ENCODE measurements at regions not wholly inside any gene's neighbourhood (a gene's known extent, or its start where the extent isn't known, plus 50 kb on each side); places are given as distances from the start of the nearest gene placed in this dataset.
A peak's percentile ranks its signal among the peaks of the same experiment; 100 is the strongest.
"Not testable (repeated sequence)": the region's sequence is repeated elsewhere in the genome, so short reads cannot be mapped to it uniquely, and the experiment has no call there.

DNA sequence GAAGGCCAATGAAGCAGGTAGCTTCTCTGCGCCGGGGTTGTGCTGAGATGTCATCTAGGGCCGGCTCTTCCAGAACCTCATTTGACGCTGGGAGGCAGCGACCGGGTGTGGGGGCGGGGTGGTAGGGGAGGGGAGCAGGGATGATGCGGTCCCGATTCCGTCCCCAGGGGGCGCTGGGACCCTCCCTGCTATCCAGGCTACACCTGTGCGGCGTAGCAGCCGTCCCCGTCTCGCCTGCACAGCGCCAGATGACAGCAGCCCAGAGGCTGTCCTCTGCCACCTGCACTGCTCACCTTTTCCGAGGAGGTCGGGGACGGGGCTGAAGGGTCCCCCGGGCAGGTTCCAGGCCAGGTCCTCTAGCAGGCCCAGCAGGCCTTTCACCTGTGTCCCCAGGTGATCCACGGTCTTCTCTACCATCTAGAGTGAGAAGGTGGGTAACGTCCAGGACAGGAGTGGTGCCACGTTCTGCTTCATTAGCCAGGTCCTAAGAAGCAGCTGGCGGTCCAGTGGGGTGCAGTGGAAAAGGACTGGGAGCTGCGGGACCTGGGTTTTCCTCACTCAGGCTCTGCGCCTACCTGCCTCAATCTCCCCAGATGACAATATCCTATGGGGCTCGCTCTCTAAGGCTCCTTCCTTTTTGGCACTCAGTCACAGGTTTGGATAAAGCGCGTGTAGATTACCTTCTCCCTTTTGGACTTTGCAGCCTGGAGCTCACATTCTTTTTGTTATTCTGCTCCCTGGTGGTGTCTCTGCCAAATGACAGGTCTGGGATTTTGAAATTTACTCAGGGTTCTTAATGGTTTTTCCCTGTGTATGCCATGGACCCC, 56.0 kb upstream of the RAB6C start:
- peak; percentile 5 to 48 for DNase-seq

- DNase-seq = not testable (repeated sequence)
Observed at GRCh38 chr2:129924115-129924514, 55.4 kb upstream of the RAB6C start.

- DNase-seq = no peak
Observed at GRCh38 chr2:129925381-129925780, 54.1 kb upstream of the RAB6C start.

GRCh38 chr2:129927696-129928095, 51.8 kb upstream of the RAB6C start:
- DNase-seq = no peak

- DNase-seq = no peak
Observed at GRCh38 chr2:129929321-129930290, 49.9 kb upstream of the RAB6C start.
